DOHH2 (cell line): ENCODE measurements at regions not wholly inside any gene's neighbourhood (a gene's known extent, or its start where the extent isn't known, plus 50 kb on each side); places are given as distances from the start of the nearest gene placed in this dataset.

Experiments used
- H3F3A ChIP-seq: fragments of 200-600 bp; sonication (generic), shearing (Covaris generic); 2 replicates; pipeline ENCODE4 v1.6.0; 2016; ENCODE audit warnings: antibody characterized with exemption, mild to moderate bottlenecking; ENCODE audit not compliant: control insufficient read depth, insufficient read depth
- H3K27ac ChIP-seq: fragments of 200-600 bp; sonication (generic); 2 replicates; pipeline ENCODE4 v1.5.1; 2014; ENCODE audit warnings: low read depth, mild to moderate bottlenecking, low read length, moderate library complexity
- H3K27me3 ChIP-seq: fragments of 200-600 bp; sonication (generic); 2 replicates; pipeline ENCODE4 v1.6.1; 2014; ENCODE audit warnings: mild to moderate bottlenecking, low read length, mixed read lengths; ENCODE audit not compliant: control insufficient read depth
- H3K36me3 ChIP-seq: fragments of 200-600 bp; sonication (generic); 2 replicates; pipeline ENCODE4 v1.6.1; 2014; ENCODE audit warnings: mild to moderate bottlenecking, low read length, moderate library complexity, mixed read lengths; ENCODE audit not compliant: control insufficient read depth
- H3K4me1 ChIP-seq: fragments of 200-600 bp; sonication (generic); 2 replicates; pipeline ENCODE4 v1.6.1; 2014; ENCODE audit warnings: mild to moderate bottlenecking, low read length, mixed read lengths; ENCODE audit not compliant: control insufficient read depth
- H3K4me2 ChIP-seq: fragments of 200-600 bp; sonication (generic); 2 replicates; pipeline ENCODE4 v1.6.0; 2014; ENCODE audit warnings: mild to moderate bottlenecking, low read length, moderate library complexity
- H3K4me3 ChIP-seq: fragments of 200-600 bp; sonication (generic); 2 replicates; pipeline ENCODE4 v1.5.1; 2014; ENCODE audit warnings: mild to moderate bottlenecking, low read length, mixed read lengths
- H3K79me2 ChIP-seq: fragments of 200-600 bp; sonication (generic); 2 replicates; pipeline ENCODE4 v1.6.1; 2014; ENCODE audit warnings: mild to moderate bottlenecking, low read length, mixed read lengths; ENCODE audit not compliant: control insufficient read depth
- H3K9me2 ChIP-seq: fragments of 200-600 bp; sonication (generic); replicated peaks from 2 replicates; pipeline ENCODE4 v1.6.1; 2014; ENCODE audit warnings: mild to moderate bottlenecking, low read length, mixed read lengths; ENCODE audit not compliant: control insufficient read depth
- H3K9me3 ChIP-seq: fragments of 200-600 bp; sonication (generic); 2 replicates; pipeline ENCODE4 v1.6.1; 2014; ENCODE audit warnings: antibody characterized with exemption, low read length, mixed read lengths; ENCODE audit not compliant: control insufficient read depth, insufficient read depth
- H4K20me1 ChIP-seq: fragments of 200-600 bp; sonication (generic); 2 replicates; pipeline ENCODE4 v1.6.0; 2014; ENCODE audit warnings: low read depth, mild to moderate bottlenecking, antibody characterized with exemption, low read length, moderate library complexity; ENCODE audit not compliant: control insufficient read depth, insufficient read depth
- CTCF ChIP-seq: fragments of 200-600 bp; sonication (generic); IDR thresholded peaks from one replicate; pipeline ENCODE4 v1.5.1; 2014; ENCODE audit warnings: antibody characterized with exemption, mild to moderate bottlenecking, low read depth, low read length; ENCODE audit not compliant: poor library complexity, severe bottlenecking
- EZH2phosphoT487 ChIP-seq: fragments of 200-600 bp; sonication (generic); IDR thresholded peaks from 2 replicates; pipeline ENCODE4 v1.6.1; 2017; ENCODE audit warnings: borderline replicate concordance, mild to moderate bottlenecking, antibody characterized with exemption, low read length, moderate library complexity, mixed read lengths

- Histone ChIP-seq H3F3A (no peaks in the 10 kb centered on the region), H3K4me2 (no peak overlapping the region), H3K79me2 (no peaks in the 10 kb centered on the region), H3K36me3 (no peaks in the 10 kb centered on the region), H3K27me3 (peaks cover 35% of the 10 kb centered on the region), H3K4me1 (no peaks in the 10 kb centered on the region), H3K9me2 (no peaks in the 10 kb centered on the region), H4K20me1 (no peaks in the 10 kb centered on the region), H3K27ac (no peak overlapping the region), H3K9me3 (no peaks in the 10 kb centered on the region), H3K4me3 (no peak overlapping the region)
- TF ChIP-seq EZH2phosphoT487, result no peak
- TF ChIP-seq CTCF, result no peak
Measured at GRCh38 chr16:50458667-50459495, 89.3 kb upstream of the NKD1 start.

GRCh38 chr16:50457979-50458491 lies 89.2 kb upstream of the BRD7 start:
- H3K9me2 ChIP-seq, result no peaks in the 10 kb centered on the region
- no peaks in the 10 kb centered on the region for H3K79me2 ChIP-seq
- no peaks in the 10 kb centered on the region for H3K9me3 ChIP-seq
- peaks cover 35% of the 10 kb centered on the region for H3K27me3 ChIP-seq
- H3K4me2 ChIP-seq, result no peak overlapping the region
- no peak overlapping the region for H3K4me3 ChIP-seq
- no peak overlapping the region for H3K27ac ChIP-seq
- no peaks in the 10 kb centered on the region for H3K36me3 ChIP-seq
- TF ChIP-seq CTCF (no peak), EZH2phosphoT487 (no peak)
- no peaks in the 10 kb centered on the region for H3F3A ChIP-seq
- no peaks in the 10 kb centered on the region for H4K20me1 ChIP-seq
- no peaks in the 10 kb centered on the region for H3K4me1 ChIP-seq

- no peaks in the 10 kb centered on the region for H3K79me2 ChIP-seq
- no peaks in the 10 kb centered on the region for H4K20me1 ChIP-seq
- no peak overlapping the region for H3K4me3 ChIP-seq
- H3K9me2 ChIP-seq, result no peaks in the 10 kb centered on the region
- H3F3A ChIP-seq, result no peaks in the 10 kb centered on the region
- no peak overlapping the region for H3K4me2 ChIP-seq
- peaks cover 35% of the 10 kb centered on the region for H3K27me3 ChIP-seq
- H3K36me3 ChIP-seq, result no peaks in the 10 kb centered on the region
- H3K9me3 ChIP-seq, result no peaks in the 10 kb centered on the region
- TF ChIP-seq CTCF (no peak), EZH2phosphoT487 (no peak)
- H3K4me1 ChIP-seq, result no peaks in the 10 kb centered on the region
- no peak overlapping the region for H3K27ac ChIP-seq
Measured at GRCh38 chr16:50457423-50457822, 88.6 kb upstream of the BRD7 start.
